Right lobe of liver (tissue), 4 donors: ENCODE measurements at regions not wholly inside any gene's neighbourhood (a gene's known extent, or its start where the extent isn't known, plus 50 kb on each side); places are given as distances from the start of the nearest gene placed in this dataset.

Source experiments
- POLR2A ChIP-seq: fragments of 450-650 bp; IDR thresholded peaks from one replicate; pipeline ENCODE4 v1.6.1; 2017; ENCODE audit warnings: antibody characterized with exemption, mild to moderate bottlenecking
- TF ChIP-seq, protein P1 (sequence below), 4 donors: fragments of 200-600 bp in 3 of 4; fragments of 450-650 bp in 1 of 4; IDR thresholded peaks; one replicate each; pipeline versions ENCODE4 v1.5.1 to v1.8.0; 2016 to 2022; ENCODE audit warnings: antibody characterized with exemption in 4 of 4, mild to moderate bottlenecking in 2 of 4
- donor health status: DM: no; HTN: no; CAD: no.
- donor health status: DM: no; HTN: no; CAD: no.
- donor health status: DM: no; HTN: yes; CAD: no.

DNA sequence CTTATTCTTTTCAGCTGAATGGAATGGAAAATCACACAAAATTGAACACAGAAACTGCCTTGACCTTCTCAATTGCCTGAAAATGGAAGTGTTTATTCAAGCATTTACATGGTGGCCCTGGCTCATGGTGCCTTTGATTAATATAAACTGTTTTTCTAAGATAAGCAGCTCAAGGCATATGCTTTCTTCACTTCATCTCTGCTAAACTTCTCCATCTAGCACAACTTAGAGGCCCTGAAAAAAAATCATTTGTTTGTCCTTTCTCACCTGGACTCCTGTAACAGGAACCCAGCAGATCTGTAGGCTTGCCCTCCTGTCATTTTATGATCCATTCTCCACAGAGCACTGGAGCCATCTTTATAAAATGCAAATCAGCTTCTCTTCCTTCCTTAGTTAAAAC is 117.5 kb upstream of the KRR1 start:
- TF ChIP-seq, protein P1, sequence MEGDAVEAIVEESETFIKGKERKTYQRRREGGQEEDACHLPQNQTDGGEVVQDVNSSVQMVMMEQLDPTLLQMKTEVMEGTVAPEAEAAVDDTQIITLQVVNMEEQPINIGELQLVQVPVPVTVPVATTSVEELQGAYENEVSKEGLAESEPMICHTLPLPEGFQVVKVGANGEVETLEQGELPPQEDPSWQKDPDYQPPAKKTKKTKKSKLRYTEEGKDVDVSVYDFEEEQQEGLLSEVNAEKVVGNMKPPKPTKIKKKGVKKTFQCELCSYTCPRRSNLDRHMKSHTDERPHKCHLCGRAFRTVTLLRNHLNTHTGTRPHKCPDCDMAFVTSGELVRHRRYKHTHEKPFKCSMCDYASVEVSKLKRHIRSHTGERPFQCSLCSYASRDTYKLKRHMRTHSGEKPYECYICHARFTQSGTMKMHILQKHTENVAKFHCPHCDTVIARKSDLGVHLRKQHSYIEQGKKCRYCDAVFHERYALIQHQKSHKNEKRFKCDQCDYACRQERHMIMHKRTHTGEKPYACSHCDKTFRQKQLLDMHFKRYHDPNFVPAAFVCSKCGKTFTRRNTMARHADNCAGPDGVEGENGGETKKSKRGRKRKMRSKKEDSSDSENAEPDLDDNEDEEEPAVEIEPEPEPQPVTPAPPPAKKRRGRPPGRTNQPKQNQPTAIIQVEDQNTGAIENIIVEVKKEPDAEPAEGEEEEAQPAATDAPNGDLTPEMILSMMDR (IDR thresholded peaks at IDR 0.05): no peak
- no peak for TF ChIP-seq POLR2A
